GM12878 (cell line): ENCODE measurements at regions not wholly inside any gene's neighbourhood (a gene's known extent, or its start where the extent isn't known, plus 50 kb on each side); places are given as distances from the start of the nearest gene placed in this dataset.

ENCODE experiments used
- ATAC-seq: fragments of 200-7000 bp; cut with Tn5 transposase; 3 replicates; pipeline ENCODE4 v1.9.1; 2020; ENCODE audit warnings: mild to moderate bottlenecking, moderate library complexity
- BruUV-seq: library from RNA; stranded (reverse); fragments of 400-500 nt; replicated peaks from 2 replicates; lab custom pipeline; 2021; lab: Mats Ljungman, UMichigan
- CTCF ChIA-PET: fragments of 300-600 bp; sonication (Branson Sonifier 250); formaldehyde crosslinking; extraction: SDS; loops from one replicate; lab custom pipeline; 2021; ENCODE audit warnings: inconsistent platforms; lab: Yijun Ruan, JAX
- POLR2A ChIA-PET: fragments of 350-600 bp; formaldehyde crosslinking; extraction: SDS; loops from one replicate; lab custom pipeline; 2021; ENCODE audit warnings: inconsistent platforms; lab: Charles Lee
- RAD21 ChIA-PET: fragments of 300-600 bp; sonication (Branson Sonifier 250); formaldehyde crosslinking; loops from one replicate; lab custom pipeline; 2023; ENCODE audit warnings: antibody characterized with exemption; ENCODE audit not compliant: unreplicated experiment; lab: Charles Lee
- SMC1A ChIA-PET: fragments of 300-600 bp; sonication (Branson Sonifier 250); formaldehyde crosslinking; loops from one replicate; lab custom pipeline; 2023; ENCODE audit not compliant: unreplicated experiment, uncharacterized antibody; lab: Charles Lee
- DNase-seq: peaks from one replicate; pipeline ENCODE4 v3.0.0-alpha.2; 2011; ENCODE audit warnings: low read depth, low spot score
- FAIRE-seq: peaks from 3 replicates; lab custom pipeline; 2011; peaks lifted over from hg19 to GRCh38; lab: Jason Lieb, UNC
- H2AFZ ChIP-seq: 2 replicates; pipeline ENCODE4 v1.6.0; 2011; ENCODE audit warnings: low read depth, low read length, control low read depth; ENCODE audit not compliant: control insufficient read depth
- H3K27ac ChIP-seq: 2 replicates; pipeline ENCODE4 v1.5.1; 2011; ENCODE audit warnings: control low read depth; ENCODE audit not compliant: control insufficient read depth, insufficient read depth
- H3K27me3 ChIP-seq, 2 experiments: replicated peaks in 1 of 2; 2 replicates each; pipeline versions ENCODE4 v1.6.0 to v1.6.1; 2011; ENCODE audit warnings: low read length in 1 of 2; ENCODE audit not compliant: control insufficient read depth in 2 of 2, insufficient read depth in 2 of 2
- H3K36me3 ChIP-seq, 2 experiments: 2 replicates each; pipeline ENCODE4 v1.5.1; 2011; ENCODE audit warnings: low read length in 1 of 2; ENCODE audit not compliant: control insufficient read depth in 2 of 2, insufficient read depth in 2 of 2
- H3K4me1 ChIP-seq: 2 replicates; pipeline ENCODE4 v1.6.1; 2011; ENCODE audit warnings: mild to moderate bottlenecking, low read length, moderate library complexity, mixed read lengths; ENCODE audit not compliant: control insufficient read depth, insufficient read depth
- H3K4me2 ChIP-seq: 2 replicates; pipeline ENCODE4 v1.6.0; 2011; ENCODE audit warnings: control low read depth; ENCODE audit not compliant: control insufficient read depth, insufficient read depth
- H3K4me3 ChIP-seq: fragments of 200-600 bp; sonication (generic); 2 replicates; pipeline ENCODE4 v1.5.1; 2016
- H3K79me2 ChIP-seq: 2 replicates; pipeline ENCODE4 v1.6.0; 2011; ENCODE audit warnings: low read length; ENCODE audit not compliant: control insufficient read depth, insufficient read depth
- H3K9ac ChIP-seq: 2 replicates; pipeline ENCODE4 v1.8.0; 2011; ENCODE audit warnings: low read length, control low read depth, mixed read lengths; ENCODE audit not compliant: control insufficient read depth, insufficient read depth
- H3K9me3 ChIP-seq: replicated peaks from 3 replicates; pipeline ENCODE4 v1.5.1; 2011; ENCODE audit warnings: mild to moderate bottlenecking, low read length; ENCODE audit not compliant: control insufficient read depth, insufficient read depth
- H4K20me1 ChIP-seq: 2 replicates; pipeline ENCODE4 v1.6.0; 2011; ENCODE audit not compliant: control insufficient read depth, insufficient read depth
- DPF2 ChIP-seq: fragments of 450-650 bp; IDR thresholded peaks from 2 replicates; pipeline ENCODE4 v1.6.1; 2017; ENCODE audit warnings: mild to moderate bottlenecking
- IKZF2 ChIP-seq, 2 experiments: fragments of 450-650 bp; IDR thresholded peaks; 2 replicates each; pipeline ENCODE4 v1.6.1; 2017; ENCODE audit warnings: mild to moderate bottlenecking in 2 of 2, moderate library complexity in 2 of 2
- IRF4 ChIP-seq: IDR thresholded peaks from 2 replicates; pipeline ENCODE4 v1.6.1; 2011; ENCODE audit warnings: low read depth, low read length
- MTA3 ChIP-seq: IDR thresholded peaks from 2 replicates; pipeline ENCODE4 v1.6.1; 2012; ENCODE audit warnings: low read length, inconsistent platforms, borderline replicate concordance
- NR2C1 ChIP-seq: fragments of 450-650 bp; IDR thresholded peaks from 2 replicates; pipeline ENCODE4 v1.6.1; 2017; ENCODE audit warnings: antibody characterized with exemption, mild to moderate bottlenecking, moderate library complexity
- SIN3A ChIP-seq: IDR thresholded peaks from 2 replicates; pipeline ENCODE4 v1.6.1; 2012; ENCODE audit warnings: low read depth, low read length, improper control_type of control experiment
- SMC3 ChIP-seq: IDR thresholded peaks from 2 replicates; pipeline ENCODE4 v1.6.1; 2011; ENCODE audit warnings: low read length, improper control_type of control experiment, borderline replicate concordance
- USF2 ChIP-seq: IDR thresholded peaks from 2 replicates; pipeline ENCODE4 v1.6.1; 2011; ENCODE audit warnings: low read depth, low read length, improper control_type of control experiment, borderline replicate concordance
- ZNF687 ChIP-seq: fragments of 450-650 bp; IDR thresholded peaks from 2 replicates; pipeline ENCODE4 v1.6.1; 2017; ENCODE audit warnings: mild to moderate bottlenecking, moderate library complexity
- WGBS: methylation state at CpG from one replicate; pipeline ENCODE4 v1.1.6; 2016; ENCODE audit warnings: low lambda C conversion rate; ENCODE audit not compliant: insufficient replicate concordance, insufficient coverage; ENCODE audit errors: missing lambda C conversion rate; 5-methylcytosine and 5-hydroxymethylcytosine counted together
- in situ Hi-C: fragments of 300-500 bp; cut with MboI; formaldehyde crosslinking; loops from 9 replicates; pipeline ENCODE4 v1.14.3; 2018; ENCODE audit warnings: mixed read lengths
- intact Hi-C: fragments of 100-400 bp; cut with micrococcal nuclease; formaldehyde crosslinking; loops from one replicate; pipeline ENCODE4 v1.14.2; 2022; ENCODE audit not compliant: unreplicated experiment

GRCh38 chr9:87125819-87126218 is 178.5 kb upstream of the GAS1 start:
- ChIA-PET CTCF (no interaction called here), POLR2A (no interaction called here), SMC1A (no interaction called here), RAD21 (interaction anchor here (0.6 kb wide), 1 partner anchor 205 kb away, joined by 4 read pairs; no protein-coding TSS in a partner anchor)
- H4K20me1 ChIP-seq, result no peaks in the 10 kb centered on the region
- H3K36me3 ChIP-seq, result no peaks in the 10 kb centered on the region
- no peaks in the 10 kb centered on the region for H3K27me3 ChIP-seq
- DNase-seq (no peak), FAIRE-seq (no peak), ATAC-seq (no peak)
- 59% methylated on average over 3 of the region's 3 CpGs for WGBS
- no peak overlapping the region for H3K4me3 ChIP-seq
- intact Hi-C loops (no loop called here), in situ Hi-C loops (no loop called here)
- TF ChIP-seq DPF2 (no peak), NR2C1 (no peak), MTA3 (no peak), SMC3 (no peak), USF2 (no peak), SIN3A (no peak), ZNF687 (no peak), IRF4 (no peak), IKZF2 (IDR thresholded peaks at IDR 0.05) (no peak)
- no peak overlapping the region for H3K4me2 ChIP-seq
- H3K79me2 ChIP-seq, result no peaks in the 10 kb centered on the region
- BruUV-seq, result no TSS peak
- no peaks in the 10 kb centered on the region for H3K9me3 ChIP-seq
- H2AFZ ChIP-seq, result no peak overlapping the region
- no peak overlapping the region for H3K27ac ChIP-seq
- no peak overlapping the region for H3K9ac ChIP-seq
- no peaks in the 10 kb centered on the region for H3K4me1 ChIP-seq
